Central memory CD8-positive, alpha-beta T cell (primary cell): ENCODE measurements at regions not wholly inside any gene's neighbourhood (a gene's known extent, or its start where the extent isn't known, plus 50 kb on each side); places are given as distances from the start of the nearest gene placed in this dataset.

Experiments
- ATAC-seq: fragments of 150-1000 bp; cut with Tn5 transposase; replicated peaks from 2 replicates; pipeline ENCODE4 v1.10.0; 2022; ENCODE audit warnings: mild to moderate bottlenecking, moderate FRiP score, moderate number of reproducible peaks; ENCODE audit not compliant: poor library complexity, severe bottlenecking; ENCODE audit errors: extremely low read depth
- DNase-seq, 2 donors: peaks; one replicate each; pipeline ENCODE4 v3.0.0; 2021; ENCODE audit warnings: low spot score in 2 of 2
- H3K27ac Mint-ChIP-seq: one replicate; pipeline ENCODE4 v1.8.0; 2022; ENCODE audit warnings: low read depth, mild to moderate bottlenecking, moderate library complexity, mixed read lengths
- H3K27me3 Mint-ChIP-seq: one replicate; pipeline ENCODE4 v1.8.0; 2022; ENCODE audit warnings: mixed read lengths
- H3K36me3 Mint-ChIP-seq: one replicate; pipeline ENCODE4 v1.8.0; 2022; ENCODE audit warnings: mild to moderate bottlenecking, moderate library complexity, mixed read lengths; ENCODE audit not compliant: insufficient read depth
- H3K4me1 Mint-ChIP-seq: one replicate; pipeline ENCODE4 v1.8.0; 2022; ENCODE audit warnings: mixed read lengths
- H3K4me3 Mint-ChIP-seq: one replicate; pipeline ENCODE4 v1.8.0; 2022; ENCODE audit warnings: mild to moderate bottlenecking, moderate library complexity, mixed read lengths
- H3K9me3 Mint-ChIP-seq: one replicate; pipeline ENCODE4 v1.8.0; 2022; ENCODE audit warnings: mixed read lengths

DNA sequence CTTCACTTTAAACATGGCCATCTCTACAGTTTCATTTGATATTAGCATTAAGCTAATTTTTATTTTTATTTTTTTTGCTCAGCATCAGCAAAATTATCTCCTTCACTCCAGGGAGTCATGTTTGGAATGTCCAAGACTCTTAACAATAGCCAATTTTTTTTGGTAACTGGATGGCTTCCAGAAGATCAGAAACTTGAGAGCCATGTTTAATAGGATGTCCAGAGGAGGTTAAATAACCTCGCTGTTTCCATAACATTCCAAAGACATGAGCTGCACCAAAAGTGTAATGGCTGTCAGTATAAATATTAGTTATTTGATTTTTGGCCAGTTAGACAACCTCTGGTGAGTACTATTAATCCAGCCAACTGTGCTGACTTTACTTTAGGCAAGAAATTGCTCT, 80.7 kb downstream of the DNTTIP2 start:
- no peak overlapping the region for H3K4me3 Mint-ChIP-seq
- no peaks in the 10 kb centered on the region for H3K4me1 Mint-ChIP-seq
- no peaks in the 10 kb centered on the region for H3K9me3 Mint-ChIP-seq
- no peak for ATAC-seq
- H3K27ac Mint-ChIP-seq, result no peak overlapping the region
- no peak for DNase-seq
- peaks cover 16% of the 10 kb centered on the region for H3K27me3 Mint-ChIP-seq
- H3K36me3 Mint-ChIP-seq, result no peaks in the 10 kb centered on the region

GRCh38 chr1:93784538-93784937, 94.5 kb downstream of the DNTTIP2 start:
- DNase-seq (no peak), ATAC-seq (no peak)
- no peaks in the 10 kb centered on the region for H3K36me3 Mint-ChIP-seq
- no peaks in the 10 kb centered on the region for H3K4me1 Mint-ChIP-seq
- peaks cover 9% of the 10 kb centered on the region for H3K9me3 Mint-ChIP-seq
- no peak overlapping the region for H3K4me3 Mint-ChIP-seq
- no peak overlapping the region for H3K27ac Mint-ChIP-seq
- H3K27me3 Mint-ChIP-seq, result no peaks in the 10 kb centered on the region

DNA sequence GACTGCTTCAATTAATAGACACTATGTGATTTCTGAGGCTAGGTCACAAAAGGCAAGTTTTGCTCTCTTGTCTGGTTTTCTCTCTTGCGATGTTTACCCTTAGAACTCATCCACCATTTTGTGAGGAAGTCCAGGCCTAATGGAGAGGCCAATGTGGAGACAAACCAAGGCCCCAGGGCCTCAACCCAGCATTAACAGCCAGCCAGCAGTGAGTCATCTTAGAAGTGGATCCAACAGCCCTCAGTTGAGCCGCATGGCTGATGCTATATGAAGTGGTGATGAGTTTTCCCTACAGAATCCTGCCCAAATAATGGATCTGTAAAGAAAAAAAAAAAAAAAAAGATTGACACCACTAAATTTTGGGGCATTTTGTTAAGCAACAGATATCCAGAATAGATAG, 95.1 kb downstream of the DNTTIP2 start:
- no peaks in the 10 kb centered on the region for H3K36me3 Mint-ChIP-seq
- no peaks in the 10 kb centered on the region for H3K27me3 Mint-ChIP-seq
- H3K4me3 Mint-ChIP-seq, result no peak overlapping the region
- H3K27ac Mint-ChIP-seq, result no peak overlapping the region
- no peak for ATAC-seq
- H3K4me1 Mint-ChIP-seq, result no peaks in the 10 kb centered on the region
- DNase-seq, result no peak
- peaks cover 5% of the 10 kb centered on the region for H3K9me3 Mint-ChIP-seq

- H3K27me3 Mint-ChIP-seq, result no peaks in the 10 kb centered on the region
- ATAC-seq (no peak), DNase-seq (no peak)
- H3K27ac Mint-ChIP-seq, result no peak overlapping the region
- no peak overlapping the region for H3K4me3 Mint-ChIP-seq
- H3K4me1 Mint-ChIP-seq, result no peaks in the 10 kb centered on the region
- no peaks in the 10 kb centered on the region for H3K9me3 Mint-ChIP-seq
- H3K36me3 Mint-ChIP-seq, result no peaks in the 10 kb centered on the region
Observed at GRCh38 chr1:93779540-93780165, 98.0 kb upstream of the BCAR3 start.

GRCh38 chr1:93778457-93778856, 96.8 kb upstream of the BCAR3 start:
- H3K27ac Mint-ChIP-seq, result no peak overlapping the region
- no peaks in the 10 kb centered on the region for H3K36me3 Mint-ChIP-seq
- DNase-seq, result no peak
- ATAC-seq, result no peak
- no peaks in the 10 kb centered on the region for H3K4me1 Mint-ChIP-seq
- H3K27me3 Mint-ChIP-seq, result no peaks in the 10 kb centered on the region
- no peak overlapping the region for H3K4me3 Mint-ChIP-seq
- H3K9me3 Mint-ChIP-seq, result no peaks in the 10 kb centered on the region

- Mint-ChIP-seq H3K36me3 (no peaks in the 10 kb centered on the region), H3K9me3 (no peaks in the 10 kb centered on the region), H3K27me3 (no peaks in the 10 kb centered on the region), H3K4me1 (no peaks in the 10 kb centered on the region), H3K27ac (no peak overlapping the region), H3K4me3 (no peak overlapping the region)
- no peak for ATAC-seq
- no peak for DNase-seq
Observed at GRCh38 chr1:93777255-93777654, 95.6 kb upstream of the BCAR3 start.

DNA sequence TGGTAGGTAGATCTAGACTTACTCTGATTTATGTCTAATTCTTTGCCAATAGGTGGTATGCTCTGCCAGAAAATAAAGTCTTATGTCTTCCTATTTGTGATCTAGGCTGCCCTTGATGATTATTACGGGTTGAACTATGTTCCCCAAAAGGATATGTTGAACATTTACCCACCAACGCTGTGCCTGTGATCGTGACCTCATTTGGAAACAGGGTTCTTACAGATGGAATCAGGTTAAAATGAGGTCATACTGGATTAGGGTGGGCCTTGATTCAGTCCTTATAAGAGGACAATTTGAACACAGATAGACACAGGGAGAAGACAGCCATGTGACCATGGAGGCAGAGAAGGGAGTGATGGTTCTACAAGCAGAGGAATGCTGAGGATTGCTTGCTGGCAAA, 95.1 kb upstream of the BCAR3 start:
- H3K4me1 Mint-ChIP-seq, result no peaks in the 10 kb centered on the region
- no peaks in the 10 kb centered on the region for H3K27me3 Mint-ChIP-seq
- no peaks in the 10 kb centered on the region for H3K36me3 Mint-ChIP-seq
- no peak overlapping the region for H3K27ac Mint-ChIP-seq
- DNase-seq (no peak), ATAC-seq (no peak)
- H3K4me3 Mint-ChIP-seq, result no peak overlapping the region
- H3K9me3 Mint-ChIP-seq, result no peaks in the 10 kb centered on the region

DNA sequence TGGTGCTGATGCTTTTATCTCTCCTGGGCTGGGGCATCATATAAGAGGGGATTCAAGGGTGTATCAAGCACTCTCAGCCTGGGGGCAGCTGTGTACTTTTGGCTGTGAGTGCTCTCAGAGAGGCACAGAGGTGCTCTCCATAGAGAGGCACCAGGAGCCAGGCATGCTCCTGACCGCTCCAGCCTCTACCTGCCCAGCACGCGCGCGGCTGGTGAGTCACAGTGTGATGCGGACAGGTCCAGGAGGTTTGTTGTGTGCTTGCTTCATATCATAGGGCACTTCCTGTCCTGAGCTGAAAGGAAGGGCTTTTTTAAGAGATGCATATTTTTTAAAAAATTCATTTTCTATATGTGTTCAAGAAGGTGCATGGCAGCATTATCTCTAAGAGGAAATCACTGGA, 93.6 kb upstream of the BCAR3 start:
- H3K36me3 Mint-ChIP-seq, result no peaks in the 10 kb centered on the region
- no peaks in the 10 kb centered on the region for H3K27me3 Mint-ChIP-seq
- H3K4me3 Mint-ChIP-seq, result no peak overlapping the region
- H3K4me1 Mint-ChIP-seq, result no peaks in the 10 kb centered on the region
- H3K9me3 Mint-ChIP-seq, result no peaks in the 10 kb centered on the region
- no peak overlapping the region for H3K27ac Mint-ChIP-seq
- ATAC-seq (no peak), DNase-seq (no peak)

- ATAC-seq (no peak), DNase-seq (no peak)
- Mint-ChIP-seq H3K36me3 (no peaks in the 10 kb centered on the region), H3K27ac (no peak overlapping the region), H3K4me3 (no peak overlapping the region), H3K4me1 (no peaks in the 10 kb centered on the region), H3K9me3 (no peaks in the 10 kb centered on the region), H3K27me3 (no peaks in the 10 kb centered on the region)
Observed at GRCh38 chr1:93774707-93775106, 93.1 kb upstream of the BCAR3 start.

- Mint-ChIP-seq H3K36me3 (no peaks in the 10 kb centered on the region), H3K27me3 (no peaks in the 10 kb centered on the region), H3K27ac (no peak overlapping the region), H3K9me3 (no peaks in the 10 kb centered on the region), H3K4me3 (no peak overlapping the region), H3K4me1 (peaks cover 3% of the 10 kb centered on the region)
- ATAC-seq (no peak), DNase-seq (no peak)
Observed at GRCh38 chr1:93773049-93773838, 91.6 kb upstream of the BCAR3 start.

GRCh38 chr1:93771843-93772242, 90.2 kb upstream of the BCAR3 start:
- H3K27ac Mint-ChIP-seq, result no peak overlapping the region
- no peaks in the 10 kb centered on the region for H3K27me3 Mint-ChIP-seq
- no peak for DNase-seq
- H3K9me3 Mint-ChIP-seq, result no peaks in the 10 kb centered on the region
- peaks cover 2% of the 10 kb centered on the region for H3K36me3 Mint-ChIP-seq
- no peak overlapping the region for H3K4me3 Mint-ChIP-seq
- H3K4me1 Mint-ChIP-seq, result peaks cover 13% of the 10 kb centered on the region
- no peak for ATAC-seq

DNA sequence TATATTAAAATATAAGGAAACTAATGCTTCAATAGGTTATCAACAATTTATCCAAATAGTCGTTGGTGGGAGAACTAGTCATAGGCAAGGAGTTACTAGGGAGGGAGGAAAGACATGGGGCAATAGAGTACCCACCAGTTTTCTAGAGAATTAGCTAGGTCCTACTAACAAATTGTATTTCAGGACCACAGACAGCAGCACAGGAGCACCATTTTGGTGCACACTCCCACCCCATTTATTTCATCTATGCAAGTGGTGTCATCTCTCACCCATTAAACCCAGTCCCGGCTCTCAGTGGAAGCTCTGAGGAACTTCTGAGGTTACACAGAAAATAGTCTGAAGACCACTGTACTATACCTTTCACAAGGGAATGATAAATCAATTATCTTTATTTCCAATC, 89.0 kb upstream of the BCAR3 start:
- no peak overlapping the region for H3K27ac Mint-ChIP-seq
- H3K27me3 Mint-ChIP-seq, result no peaks in the 10 kb centered on the region
- DNase-seq (no peak), ATAC-seq (no peak)
- H3K9me3 Mint-ChIP-seq, result no peaks in the 10 kb centered on the region
- H3K4me3 Mint-ChIP-seq, result no peak overlapping the region
- H3K4me1 Mint-ChIP-seq, result peaks cover 18% of the 10 kb centered on the region
- H3K36me3 Mint-ChIP-seq, result peaks cover 2% of the 10 kb centered on the region

- Mint-ChIP-seq H3K27ac (no peak overlapping the region), H3K4me3 (no peak overlapping the region), H3K27me3 (no peaks in the 10 kb centered on the region), H3K36me3 (peaks cover 2% of the 10 kb centered on the region), H3K9me3 (no peaks in the 10 kb centered on the region), H3K4me1 (peaks cover 18% of the 10 kb centered on the region)
- ATAC-seq (no peak), DNase-seq (no peak)
Observed at GRCh38 chr1:93769777-93770176, 88.1 kb upstream of the BCAR3 start.
